ENCODE measurements at regions not wholly inside any gene's neighbourhood (a gene's known extent, or its start where the extent isn't known, plus 50 kb on each side); places are given as distances from the start of the nearest gene placed in this dataset.

GRCh38 chr10:52615756-52616394 lies 156.7 kb downstream of the MBL2 start:
- Histone ChIP-seq H3F3A (ENCODE audit: insufficient read depth, low read length, poor library complexity, severe bottlenecking) (no peaks in the 10 kb centered on the region), H3K4me3 (ENCODE audit: low read length) (no peak overlapping the region), H3K4me2 (ENCODE audit: low read length) (no peak overlapping the region), H3K9me2 (ENCODE audit: insufficient read depth, low read length) (no peaks in the 10 kb centered on the region), H3K9ac (ENCODE audit: low read length) (no peak overlapping the region), H3K27me3 (ENCODE audit: insufficient read depth, low read depth, low read length) (no peaks in the 10 kb centered on the region), H3K27ac (ENCODE audit: low read length) (no peak overlapping the region), H3K36me3 (ENCODE audit: insufficient read depth, low read length) (no peaks in the 10 kb centered on the region), H3K9me3 (ENCODE audit: low read length) (no peaks in the 10 kb centered on the region), H2AFZ (ENCODE audit: low read depth, low read length) (no peak overlapping the region), H3K79me2 (replicated peaks; ENCODE audit: insufficient read depth, low read length) (no peaks in the 10 kb centered on the region), H4K20me1 (ENCODE audit: insufficient read depth) (no peaks in the 10 kb centered on the region)
- TF ChIP-seq POLR2AphosphoS5 (IDR thresholded peaks at IDR 0.05), result no peak
- no peak for TF ChIP-seq SMC3 (conservative IDR thresholded peaks at IDR 0.05; ENCODE audit: poor library complexity)
- TF ChIP-seq RAD21 (conservative IDR thresholded peaks at IDR 0.05), result no peak
- TF ChIP-seq REST (IDR thresholded peaks at IDR 0.05; ENCODE audit: borderline replicate concordance), result no peak
- no peak for TF ChIP-seq EP300 (conservative IDR thresholded peaks at IDR 0.05; ENCODE audit: poor library complexity, severe bottlenecking)
- no peak for TF ChIP-seq MXI1 (conservative IDR thresholded peaks at IDR 0.05; ENCODE audit: poor library complexity, severe bottlenecking)
- TF ChIP-seq EZH2 (IDR thresholded peaks at IDR 0.05; ENCODE audit: borderline replicate concordance, insufficient read depth, low read length, poor library complexity, severe bottlenecking), result no peak
- TF ChIP-seq CTCF (IDR thresholded peaks at IDR 0.05; ENCODE audit: poor library complexity, severe bottlenecking), result no peak

- Histone ChIP-seq H3K27me3 (ENCODE audit: insufficient read depth, low read depth, low read length) (no peaks in the 10 kb centered on the region), H3K9ac (ENCODE audit: low read length) (no peak overlapping the region), H3K4me3 (ENCODE audit: low read length) (no peak overlapping the region), H2AFZ (ENCODE audit: low read depth, low read length) (no peak overlapping the region), H3K27ac (ENCODE audit: low read length) (no peak overlapping the region), H3K9me2 (ENCODE audit: insufficient read depth, low read length) (no peaks in the 10 kb centered on the region), H3K79me2 (replicated peaks; ENCODE audit: insufficient read depth, low read length) (no peaks in the 10 kb centered on the region), H3K36me3 (ENCODE audit: insufficient read depth, low read length) (no peaks in the 10 kb centered on the region), H4K20me1 (ENCODE audit: insufficient read depth) (no peaks in the 10 kb centered on the region), H3K4me2 (ENCODE audit: low read length) (no peak overlapping the region), H3K9me3 (ENCODE audit: low read length) (no peaks in the 10 kb centered on the region), H3F3A (ENCODE audit: insufficient read depth, low read length, poor library complexity, severe bottlenecking) (no peaks in the 10 kb centered on the region)
- TF ChIP-seq REST (IDR thresholded peaks at IDR 0.05; ENCODE audit: borderline replicate concordance) (no peak), CTCF (IDR thresholded peaks at IDR 0.05; ENCODE audit: poor library complexity, severe bottlenecking) (no peak), RAD21 (conservative IDR thresholded peaks at IDR 0.05) (no peak), TAF1 (IDR thresholded peaks at IDR 0.05; ENCODE audit: low read depth) (no peak)
These were observed 156.2 kb downstream of the MBL2 start for GRCh38 chr10:52616395-52616764.

Measured in neural cell (in vitro differentiated cells).